ENCODE measurements at regions not wholly inside any gene's neighbourhood (a gene's known extent, or its start where the extent isn't known, plus 50 kb on each side); places are given as distances from the start of the nearest gene placed in this dataset.

DNA sequence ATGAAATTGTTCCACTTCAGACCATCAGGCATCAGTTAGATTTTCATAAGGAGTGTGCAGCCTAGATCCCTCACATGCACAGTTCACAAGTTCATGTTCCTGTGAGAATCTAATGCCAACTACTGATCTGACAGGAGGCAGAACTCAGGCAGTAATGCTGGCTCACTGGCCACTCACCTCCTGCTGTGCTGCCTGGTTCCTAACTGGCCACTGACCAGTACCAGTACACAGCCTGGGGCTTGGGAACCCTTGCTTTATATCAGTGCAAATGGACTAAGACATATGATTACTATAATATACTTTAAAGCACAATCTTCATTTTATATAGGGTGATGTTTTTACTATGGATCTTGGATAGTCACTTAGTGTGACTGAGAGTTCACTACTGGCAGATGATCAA lies 259.2 kb downstream of the SLCO4C1 start:
- TF ChIP-seq CTCF (IDR thresholded peaks at IDR 0.05; ENCODE audit: borderline replicate concordance, extremely low read depth, low read length, poor library complexity, severe bottlenecking) (no peak), EZH2 (IDR thresholded peaks at IDR 0.05; ENCODE audit: borderline replicate concordance, low read depth, low read length, severe bottlenecking) (no peak)

All from DND-41 (cell line).